Fibroblast of lung (primary cell): ENCODE measurements at regions not wholly inside any gene's neighbourhood (a gene's known extent, or its start where the extent isn't known, plus 50 kb on each side); places are given as distances from the start of the nearest gene placed in this dataset.

Source experiments
- DNase-seq, 2 donors: peaks; one replicate each; pipeline versions ENCODE4 v3.0.0 to v3.0.0-alpha.2; 2010; ENCODE audit warnings: low read depth in 2 of 2
- H2AFZ ChIP-seq: 2 replicates; pipeline ENCODE4 v1.5.1; 2012; ENCODE audit warnings: low read length, control low read depth, inconsistent platforms
- H3K27ac ChIP-seq: 2 replicates; pipeline ENCODE4 v1.5.1; 2011; ENCODE audit warnings: low read length, control low read depth; ENCODE audit not compliant: insufficient read depth
- H3K27me3 ChIP-seq: 2 replicates; pipeline ENCODE4 v1.5.1; 2011; ENCODE audit warnings: mild to moderate bottlenecking, low read length; ENCODE audit not compliant: control insufficient read depth, insufficient read depth
- H3K36me3 ChIP-seq: 2 replicates; pipeline ENCODE4 v1.5.1; 2011; ENCODE audit warnings: low read length; ENCODE audit not compliant: control insufficient read depth, insufficient read depth
- H3K4me1 ChIP-seq: 2 replicates; pipeline ENCODE4 v1.5.1; 2011; ENCODE audit warnings: low read length; ENCODE audit not compliant: control insufficient read depth, insufficient read depth; ENCODE audit errors: extremely low read depth
- H3K4me2 ChIP-seq: 2 replicates; pipeline ENCODE4 v1.5.1; 2011; ENCODE audit warnings: low read length, control low read depth; ENCODE audit not compliant: insufficient read depth; ENCODE audit errors: extremely low read depth
- H3K4me3 ChIP-seq, 4 experiments: fragments of 200-600 bp in 1 of 4; sonication (generic) in 1 of 4; replicated peaks in 1 of 4; 2 replicates each; pipeline ENCODE4 v1.5.1; 2011 to 2016; ENCODE audit warnings: low read length in 4 of 4, low read depth in 3 of 4, mild to moderate bottlenecking in 3 of 4, control low read depth in 2 of 4, inconsistent platforms in 1 of 4, mixed read lengths in 1 of 4; ENCODE audit not compliant: insufficient read depth in 1 of 4; ENCODE audit errors: control extremely low read depth in 1 of 4
- H3K79me2 ChIP-seq: 2 replicates; pipeline ENCODE4 v1.5.1; 2012; ENCODE audit warnings: mild to moderate bottlenecking, low read length, inconsistent platforms; ENCODE audit not compliant: control insufficient read depth, insufficient read depth
- H3K9ac ChIP-seq: 2 replicates; pipeline ENCODE4 v1.5.1; 2011; ENCODE audit warnings: mild to moderate bottlenecking, low read length, control low read depth; ENCODE audit not compliant: insufficient read depth
- H3K9me3 ChIP-seq: 2 replicates; pipeline ENCODE4 v1.5.1; 2012; ENCODE audit warnings: low read depth, low read length; ENCODE audit not compliant: control insufficient read depth, insufficient read depth
- H4K20me1 ChIP-seq: 2 replicates; pipeline ENCODE4 v1.5.1; 2011; ENCODE audit warnings: low read length; ENCODE audit not compliant: control insufficient read depth, insufficient read depth; ENCODE audit errors: extremely low read depth
- CTCF ChIP-seq, 2 donors: IDR thresholded peaks in 1 of 2; conservative IDR thresholded peaks in 1 of 2; 1 replicate in 1 of 2; 2 replicates in 1 of 2; pipeline ENCODE4 v1.5.1; 2011 to 2012; ENCODE audit warnings: low read length in 2 of 2, control low read depth in 1 of 2, inconsistent platforms in 1 of 2, low read depth in 1 of 2, mild to moderate bottlenecking in 1 of 2
- EZH2 ChIP-seq: IDR thresholded peaks from 2 replicates; pipeline ENCODE4 v1.5.1; 2012; ENCODE audit warnings: low read length, control low read depth, mild to moderate bottlenecking; ENCODE audit errors: missing control alignments

- no peaks in the 10 kb centered on the region for H3K27me3 ChIP-seq
- no peaks in the 10 kb centered on the region for H3K9me3 ChIP-seq
- H3K4me1 ChIP-seq = no peaks in the 10 kb centered on the region
- H3K4me3 ChIP-seq = no peak overlapping the region
- no peaks in the 10 kb centered on the region for H4K20me1 ChIP-seq
- H3K27ac ChIP-seq = no peak overlapping the region
- TF ChIP-seq CTCF (conservative IDR thresholded peaks at IDR 0.05 in 1 of 2, IDR thresholded peaks at IDR 0.05 in 1 of 2; ENCODE audit: low read depth in 1 of 2, low read length in 2 of 2) = no peak
- no peak for TF ChIP-seq EZH2
- H3K9ac ChIP-seq = no peak overlapping the region
- no peaks in the 10 kb centered on the region for H3K36me3 ChIP-seq
- no peak for DNase-seq
- no peak overlapping the region for H3K4me2 ChIP-seq
- H3K79me2 ChIP-seq = no peaks in the 10 kb centered on the region
- no peak overlapping the region for H2AFZ ChIP-seq
These were observed 315.5 kb upstream of the OR4E1 start for GRCh38 chr14:21989090-21989489.

- Histone ChIP-seq H3K4me3 (no peak overlapping the region), H3K4me2 (no peak overlapping the region), H3K9ac (no peak overlapping the region), H3K9me3 (no peaks in the 10 kb centered on the region), H3K4me1 (no peaks in the 10 kb centered on the region), H3K79me2 (no peaks in the 10 kb centered on the region), H3K36me3 (no peaks in the 10 kb centered on the region), H3K27ac (no peak overlapping the region), H4K20me1 (no peaks in the 10 kb centered on the region), H3K27me3 (no peaks in the 10 kb centered on the region), H2AFZ (no peak overlapping the region)
- no peak for DNase-seq
- no peak for TF ChIP-seq CTCF (conservative IDR thresholded peaks at IDR 0.05 in 1 of 2, IDR thresholded peaks at IDR 0.05 in 1 of 2; ENCODE audit: low read depth in 1 of 2, low read length in 2 of 2)
- no peak for TF ChIP-seq EZH2
These were observed 314.8 kb upstream of the OR4E1 start for GRCh38 chr14:21988413-21988812.

DNA sequence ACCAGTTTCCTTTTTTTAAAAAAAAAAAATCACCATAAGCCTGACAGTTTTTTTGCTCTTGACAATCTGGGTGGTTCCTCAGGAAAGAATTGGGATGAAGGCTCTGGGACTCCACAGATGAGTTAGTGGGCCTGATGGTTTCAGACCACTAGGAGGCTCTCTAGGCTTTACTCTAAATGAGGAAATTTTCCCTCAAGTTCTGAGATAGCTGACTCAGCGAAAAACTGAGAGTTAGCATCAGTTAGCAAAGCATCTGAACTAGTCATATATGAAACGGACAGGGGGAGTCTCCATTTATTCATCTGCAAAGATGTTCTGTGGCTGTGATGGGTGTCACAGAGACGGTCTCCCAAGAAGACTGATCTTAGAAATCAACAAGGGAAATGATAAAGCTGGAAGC is 314.3 kb upstream of the OR4E1 start:
- no peaks in the 10 kb centered on the region for H3K27me3 ChIP-seq
- peak; percentile 27 to 58 for TF ChIP-seq CTCF (conservative IDR thresholded peaks at IDR 0.05 in 1 of 2, IDR thresholded peaks at IDR 0.05 in 1 of 2; ENCODE audit: low read depth in 1 of 2, low read length in 2 of 2)
- no peak for TF ChIP-seq EZH2
- H3K9ac ChIP-seq = no peak overlapping the region
- H3K79me2 ChIP-seq = no peaks in the 10 kb centered on the region
- no peaks in the 10 kb centered on the region for H4K20me1 ChIP-seq
- H3K9me3 ChIP-seq = no peaks in the 10 kb centered on the region
- no peaks in the 10 kb centered on the region for H3K36me3 ChIP-seq
- H3K4me2 ChIP-seq = no peak overlapping the region
- no peaks in the 10 kb centered on the region for H3K4me1 ChIP-seq
- peak in 1 of 2 donors; percentile 26 for DNase-seq
- no peak overlapping the region for H3K27ac ChIP-seq
- H2AFZ ChIP-seq = no peak overlapping the region
- H3K4me3 ChIP-seq = no peak overlapping the region
